ENCODE measurements at regions not wholly inside any gene's neighbourhood (a gene's known extent, or its start where the extent isn't known, plus 50 kb on each side); places are given as distances from the start of the nearest gene placed in this dataset.
A peak's percentile ranks its signal among the peaks of the same experiment; 100 is the strongest.

DNA sequence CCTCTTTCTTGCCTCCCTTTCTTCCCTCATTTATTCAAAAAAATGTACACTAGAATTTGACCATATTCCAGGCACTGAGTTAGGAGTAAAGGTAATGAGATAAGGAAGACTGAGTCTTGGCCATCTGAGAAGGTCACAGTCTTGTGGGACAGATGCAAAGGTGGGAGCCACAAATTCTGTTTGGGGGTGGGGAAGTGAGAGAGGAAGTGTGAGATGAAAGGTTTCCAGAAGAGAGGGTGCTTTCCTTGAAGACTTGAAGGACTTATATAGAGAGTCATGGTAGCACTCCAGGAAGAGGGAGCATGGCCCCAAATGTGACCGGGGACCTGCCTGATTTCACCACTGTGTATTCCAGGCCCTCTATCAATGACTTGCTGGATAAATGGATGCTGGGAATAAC lies 320.6 kb downstream of the LPIN1 start:
- no peak for DNase-seq (ENCODE audit: low spot score)
- in situ Hi-C loops (cut with HindIII; ENCODE audit: low sequenced_read_pairs), result no loop called here

DNA sequence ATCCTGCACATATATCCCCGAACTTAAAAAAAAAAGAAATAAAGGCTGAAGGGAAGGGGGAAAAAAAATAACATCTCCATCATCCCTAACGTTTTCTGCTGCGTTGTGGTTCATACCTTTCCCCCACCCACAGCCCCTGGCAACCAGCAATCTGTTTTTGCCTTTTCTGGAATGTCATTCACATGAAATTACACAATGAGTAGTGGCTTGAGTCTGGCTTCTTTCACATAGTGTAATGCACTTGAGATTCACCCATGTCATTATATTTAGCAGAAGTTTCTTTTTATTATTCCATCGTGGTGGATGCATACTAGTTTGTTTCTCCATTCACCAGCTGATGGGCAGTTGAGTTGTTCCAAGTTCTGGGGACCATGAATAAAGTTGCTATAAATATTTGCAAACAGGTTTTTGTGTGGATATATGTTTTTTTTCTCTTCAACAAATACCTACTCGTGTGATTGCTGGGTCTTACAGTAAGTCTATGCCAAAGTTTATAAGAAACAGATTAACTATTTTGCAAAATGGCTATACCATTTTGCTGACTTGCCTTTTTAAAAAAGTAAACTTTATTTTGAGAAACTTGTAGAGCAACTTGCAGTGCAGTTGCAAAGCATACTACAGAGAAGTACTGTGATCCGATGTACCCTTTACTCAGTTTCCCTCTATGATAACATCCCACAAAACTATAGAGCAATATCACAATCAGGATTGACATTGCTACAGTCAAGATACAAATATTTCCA lies 322.5 kb downstream of the LPIN1 start:
- in situ Hi-C loops (cut with HindIII; ENCODE audit: low sequenced_read_pairs), result no loop called here
- no peak for DNase-seq (ENCODE audit: low spot score)

DNA sequence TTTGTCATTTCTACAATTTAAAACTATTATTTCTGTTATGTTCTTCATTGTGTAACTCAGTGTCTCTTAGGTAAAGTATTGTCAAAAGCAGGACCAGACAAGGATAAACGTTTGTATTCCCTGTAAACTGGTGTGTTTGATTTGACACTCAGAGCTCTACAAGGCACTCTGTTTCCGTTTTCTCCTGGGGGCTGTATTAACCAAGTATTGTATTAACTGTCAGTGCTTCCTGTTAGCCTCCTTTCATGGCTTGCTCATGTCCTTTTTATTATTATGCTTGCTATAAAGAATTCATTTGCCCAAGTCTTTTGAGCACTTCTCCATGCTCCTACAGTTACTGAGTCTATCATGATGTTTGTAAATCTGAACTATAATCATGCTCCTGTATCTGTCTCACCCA lies 323.7 kb downstream of the LPIN1 start:
- in situ Hi-C loops (cut with HindIII; ENCODE audit: low sequenced_read_pairs), result no loop called here
- DNase-seq (ENCODE audit: low spot score), result no peak

DNA sequence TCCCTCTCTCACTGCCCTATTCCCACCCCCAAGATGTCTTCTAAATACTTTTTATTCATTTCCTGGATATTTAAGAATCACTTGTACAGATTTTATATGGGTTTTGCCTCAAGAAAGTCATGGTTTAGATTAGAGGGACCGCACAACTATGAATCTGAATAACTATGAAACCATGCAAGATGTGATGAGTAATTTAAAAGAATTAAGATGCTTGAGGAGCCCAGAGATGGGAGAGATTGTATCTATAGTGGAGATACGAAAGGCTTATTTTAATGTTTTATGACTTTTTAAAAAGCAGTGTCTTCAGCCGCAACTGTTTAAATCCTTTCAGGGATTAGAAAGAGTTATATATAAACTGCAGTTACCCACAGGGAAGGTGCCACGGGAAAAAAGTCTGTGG lies 324.1 kb downstream of the LPIN1 start:
- in situ Hi-C loops (cut with HindIII; ENCODE audit: low sequenced_read_pairs), result no loop called here
- DNase-seq (ENCODE audit: low spot score), result no peak

DNA sequence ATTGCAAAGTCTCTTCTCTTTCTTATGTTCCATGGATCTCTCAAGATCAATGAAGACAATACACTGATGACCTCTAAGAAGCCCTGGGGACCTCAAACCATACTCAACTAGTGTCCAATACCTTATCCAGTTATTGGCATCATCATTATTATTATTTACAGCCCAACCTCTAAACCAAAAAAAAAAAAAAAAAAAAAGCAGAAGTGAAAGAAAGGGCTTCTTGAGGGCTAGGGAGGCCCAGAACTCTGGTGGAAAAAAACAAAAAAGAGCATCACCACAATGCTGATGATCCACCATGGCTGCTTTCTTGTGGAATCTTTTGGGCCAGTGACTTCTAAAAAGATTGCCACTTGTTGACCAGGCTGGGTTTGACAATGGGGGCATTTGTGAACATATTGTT lies 324.9 kb downstream of the LPIN1 start:
- no peak for DNase-seq (ENCODE audit: low spot score)
- in situ Hi-C loops (cut with HindIII; ENCODE audit: low sequenced_read_pairs), result no loop called here

DNA sequence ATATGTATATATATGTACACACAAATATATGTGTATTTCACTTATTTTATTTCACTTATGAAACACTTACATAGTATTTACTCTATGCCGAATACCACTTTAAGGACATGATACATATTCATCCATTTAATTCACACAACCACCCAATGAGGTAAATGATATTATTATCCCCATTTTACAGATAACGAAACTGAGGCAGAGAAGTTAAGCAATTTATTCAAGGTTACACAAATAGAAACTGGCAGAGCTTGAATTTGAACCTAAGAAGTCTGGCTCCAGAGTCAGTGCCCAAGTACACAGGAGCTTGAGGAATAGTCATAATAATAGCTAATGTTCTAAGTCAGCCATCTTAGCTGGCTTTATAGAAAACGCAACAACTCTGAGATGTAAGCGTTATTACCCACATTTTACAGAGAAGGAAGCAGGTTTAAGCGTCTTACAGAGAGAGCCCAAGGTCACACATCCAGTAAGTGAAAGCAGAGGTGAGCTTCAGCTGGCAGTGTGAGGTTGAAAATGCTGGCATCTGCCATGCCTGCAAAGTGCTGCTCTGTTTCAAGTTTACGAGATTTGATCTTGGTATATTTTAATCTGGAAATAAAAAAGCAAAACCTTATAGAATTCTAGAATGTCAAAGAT lies 326.9 kb downstream of the LPIN1 start:
- in situ Hi-C loops (cut with HindIII; ENCODE audit: low sequenced_read_pairs), result no loop called here
- no peak for DNase-seq (ENCODE audit: low spot score)

DNA sequence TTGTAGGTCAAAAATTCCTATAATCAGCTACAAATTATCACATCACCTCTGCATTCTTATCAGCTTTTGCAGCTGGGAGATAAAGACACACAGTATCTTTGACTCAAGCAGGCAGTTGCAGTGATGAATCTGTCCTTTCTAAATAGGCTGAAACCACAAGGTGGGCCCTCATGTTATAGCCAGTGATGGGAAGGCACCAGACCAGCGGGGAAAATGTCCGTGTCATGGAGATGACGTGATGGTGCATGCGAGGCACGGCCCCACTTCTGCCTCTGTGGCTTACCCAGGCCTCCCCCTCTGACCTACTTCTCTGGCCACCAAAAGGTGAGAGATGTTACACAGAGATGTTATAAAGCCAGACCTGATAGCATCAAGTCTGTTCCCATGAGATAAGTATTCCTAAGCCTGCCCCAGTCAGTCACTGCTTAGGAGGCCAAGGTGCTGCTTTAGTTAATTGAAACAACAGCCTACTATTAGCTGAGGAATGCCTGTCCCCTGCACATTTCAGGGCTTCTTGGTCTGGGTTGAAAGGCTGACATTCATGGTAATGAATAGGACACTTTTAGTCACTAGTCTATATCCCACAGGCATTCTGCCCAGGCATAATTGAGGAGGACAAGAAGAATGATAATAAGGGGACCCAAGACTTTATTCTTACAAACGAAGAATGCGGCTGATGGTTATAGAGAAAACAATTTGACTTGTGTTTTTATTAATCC lies 327.9 kb downstream of the LPIN1 start:
- in situ Hi-C loops (cut with HindIII; ENCODE audit: low sequenced_read_pairs), result no loop called here
- DNase-seq (ENCODE audit: low spot score), result no peak

DNA sequence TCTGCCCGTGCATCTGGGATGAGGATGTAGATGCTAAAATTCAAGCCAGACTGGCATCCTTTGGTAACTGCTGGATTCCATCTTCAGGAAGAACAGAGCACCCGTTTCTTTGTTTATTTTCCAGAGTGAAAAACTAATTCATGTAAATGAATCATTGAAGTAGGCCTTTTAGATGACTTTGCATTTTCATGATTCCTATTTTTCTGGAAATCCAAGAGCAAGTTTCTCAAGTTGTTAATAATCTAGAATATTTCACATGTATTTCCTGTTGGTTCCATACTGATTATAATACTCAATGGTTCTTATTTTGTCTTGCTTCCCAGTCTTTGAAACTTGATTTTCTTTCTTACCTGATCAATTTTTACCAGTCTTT lies 328.4 kb downstream of the LPIN1 start:
- in situ Hi-C loops (cut with HindIII; ENCODE audit: low sequenced_read_pairs), result no loop called here
- no peak for DNase-seq (ENCODE audit: low spot score)

DNA sequence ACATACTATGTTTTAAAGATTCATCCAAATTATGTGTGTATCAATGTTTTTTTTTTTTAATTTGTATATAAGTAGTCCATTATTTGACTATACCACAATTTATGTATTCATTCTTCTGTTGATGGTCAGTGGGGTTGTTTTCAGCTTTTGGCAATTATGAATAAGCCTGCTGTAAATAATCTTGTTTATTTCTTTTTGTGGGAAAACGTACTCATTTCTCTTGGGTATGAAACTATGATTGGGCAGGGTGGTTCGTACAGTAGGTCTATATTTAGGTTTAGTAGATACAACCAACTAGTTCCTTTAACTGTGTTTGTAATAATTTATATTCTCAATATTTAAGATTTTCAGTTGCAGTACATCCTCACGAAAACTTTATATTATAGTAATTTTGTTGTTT lies 329.2 kb downstream of the LPIN1 start:
- no peak for DNase-seq (ENCODE audit: low spot score)
- in situ Hi-C loops (cut with HindIII; ENCODE audit: low sequenced_read_pairs), result no loop called here

DNA sequence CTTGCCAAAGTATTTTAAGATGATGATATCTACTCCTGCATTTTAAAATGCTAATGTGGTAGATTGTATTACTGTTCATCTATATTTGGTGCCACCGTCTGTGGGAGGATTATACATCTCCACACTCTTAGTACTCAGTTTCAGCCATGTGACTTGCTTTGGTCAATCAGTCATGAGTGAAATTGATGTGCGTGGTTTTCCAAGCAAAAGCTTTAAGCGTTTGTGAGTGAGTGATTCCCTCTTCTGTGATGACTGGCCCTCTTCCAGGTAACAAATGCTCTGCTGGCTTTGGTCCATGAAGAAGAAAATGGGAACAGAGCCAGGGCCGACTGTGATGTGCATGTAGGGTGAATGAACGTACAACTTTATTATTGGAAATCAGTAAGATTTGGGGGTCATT lies 330.4 kb downstream of the LPIN1 start:
- no peak for DNase-seq (ENCODE audit: low spot score)
- in situ Hi-C loops (cut with HindIII; ENCODE audit: low sequenced_read_pairs), result no loop called here

DNA sequence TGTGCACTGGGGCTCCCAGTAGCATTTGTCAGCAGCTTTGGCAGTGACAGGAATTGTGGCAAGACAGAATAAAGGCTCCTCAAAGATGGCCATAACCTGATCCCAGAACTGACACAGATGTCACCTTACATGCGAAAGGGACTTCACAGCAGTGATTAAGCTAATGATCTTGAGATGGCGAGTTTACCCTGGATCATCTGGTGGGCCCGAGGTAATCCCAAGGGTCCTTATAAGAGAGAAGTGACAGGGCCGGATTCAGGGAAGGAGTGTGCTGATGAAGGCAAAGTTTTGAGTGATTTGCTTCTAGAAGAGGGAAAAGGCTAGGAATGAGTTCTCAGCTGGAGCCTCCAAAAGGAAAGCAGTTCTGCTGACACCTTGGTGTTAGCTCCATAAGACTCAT lies 333.9 kb downstream of the LPIN1 start:
- in situ Hi-C loops (cut with HindIII; ENCODE audit: low sequenced_read_pairs), result no loop called here
- DNase-seq (ENCODE audit: low spot score), result no peak

DNA sequence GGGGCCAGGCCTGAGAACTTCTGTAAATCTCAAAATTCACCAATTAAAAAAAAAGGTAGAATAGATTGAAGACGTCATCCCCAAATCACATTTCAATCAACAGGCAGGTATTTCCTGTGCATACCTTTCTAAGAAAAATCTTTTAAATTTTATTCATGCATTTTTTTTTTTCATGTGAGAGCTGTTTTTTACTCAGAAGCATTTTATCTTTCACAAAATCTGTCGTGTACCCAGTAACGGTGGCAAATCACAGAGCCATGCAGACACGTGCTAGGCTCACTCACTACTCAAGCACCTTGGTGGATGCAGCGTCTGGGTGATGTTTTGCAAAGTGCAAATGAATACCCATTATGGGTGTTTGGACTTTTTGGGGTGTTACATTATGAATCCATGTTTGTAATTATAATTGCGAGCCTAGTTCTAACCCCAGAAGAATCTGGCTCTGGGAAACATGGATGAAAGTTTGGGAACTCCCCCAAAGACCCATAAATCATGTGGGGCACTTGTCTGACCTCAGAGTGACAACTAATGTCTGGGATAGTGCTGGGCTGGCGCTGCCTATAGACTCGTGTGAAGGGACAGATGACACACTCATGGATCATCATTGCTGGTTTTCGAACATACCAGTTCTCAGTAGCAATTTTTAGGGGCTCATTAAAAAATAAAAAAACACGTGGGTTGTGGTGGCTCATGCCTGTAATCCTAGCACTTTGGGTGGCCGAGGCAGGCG lies 335.2 kb downstream of the LPIN1 start:
- no peak for DNase-seq (ENCODE audit: low spot score)
- in situ Hi-C loops (cut with HindIII; ENCODE audit: low sequenced_read_pairs), result no loop called here

DNA sequence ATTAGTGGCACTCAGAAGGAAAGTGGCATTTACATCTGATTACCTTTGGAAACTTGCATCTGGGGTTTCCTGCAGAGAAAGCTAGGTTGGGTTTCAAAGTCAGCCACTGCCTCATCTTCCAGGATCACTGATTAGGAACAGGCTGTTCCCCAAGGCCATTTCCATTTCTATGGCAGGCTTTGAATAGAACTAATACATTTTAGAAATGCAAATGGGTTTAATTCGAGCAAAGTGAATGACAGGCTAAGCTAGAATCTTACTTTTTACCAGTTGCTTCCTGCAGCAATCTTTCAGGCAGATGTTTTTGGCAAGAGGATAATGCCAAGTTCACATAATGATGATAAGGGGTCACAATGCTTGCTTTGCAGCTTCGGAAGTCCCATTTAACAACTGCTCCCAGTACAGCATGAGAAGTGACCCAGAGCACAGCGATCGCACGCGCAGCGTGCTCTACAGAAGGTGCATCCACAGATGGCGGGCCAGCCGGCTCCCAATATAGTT lies 336.7 kb downstream of the LPIN1 start:
- DNase-seq (ENCODE audit: low spot score), result peak; percentile 15
- in situ Hi-C loops (cut with HindIII; ENCODE audit: low sequenced_read_pairs), result no loop called here

DNA sequence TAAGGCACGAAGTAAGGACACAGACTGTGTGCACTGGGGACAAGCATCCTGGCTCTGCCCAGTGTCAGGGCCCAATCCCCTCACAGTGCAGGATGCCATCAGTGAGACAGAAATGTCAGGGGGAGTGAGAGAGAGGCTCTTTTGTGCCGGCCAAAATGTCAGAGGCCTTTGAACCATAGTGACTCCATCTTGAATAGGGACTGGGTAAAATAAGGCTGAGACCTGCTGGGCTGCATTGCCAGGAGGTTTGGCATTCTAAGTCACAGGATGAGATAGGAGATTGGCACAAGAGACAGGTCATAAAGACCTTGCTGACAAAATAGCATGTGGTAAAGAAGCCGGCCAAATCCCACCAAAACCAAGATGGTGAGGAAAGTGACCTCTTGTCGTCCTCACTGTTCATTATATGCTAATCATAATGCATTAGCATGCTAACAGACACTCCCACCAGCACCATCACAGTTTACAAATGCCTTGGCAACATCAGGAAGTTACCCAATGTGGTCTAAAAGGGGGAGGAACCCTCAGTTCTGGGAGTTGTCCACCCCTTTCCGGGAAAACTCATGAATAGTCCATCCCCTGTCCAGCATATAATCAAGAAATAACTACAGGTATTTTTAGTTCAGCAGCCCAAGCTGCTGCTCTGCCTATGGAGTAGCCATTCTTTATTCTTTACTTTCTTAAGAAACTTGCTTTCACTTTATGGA lies 337.4 kb downstream of the LPIN1 start:
- in situ Hi-C loops (cut with HindIII; ENCODE audit: low sequenced_read_pairs), result no loop called here
- DNase-seq (ENCODE audit: low spot score), result no peak

DNA sequence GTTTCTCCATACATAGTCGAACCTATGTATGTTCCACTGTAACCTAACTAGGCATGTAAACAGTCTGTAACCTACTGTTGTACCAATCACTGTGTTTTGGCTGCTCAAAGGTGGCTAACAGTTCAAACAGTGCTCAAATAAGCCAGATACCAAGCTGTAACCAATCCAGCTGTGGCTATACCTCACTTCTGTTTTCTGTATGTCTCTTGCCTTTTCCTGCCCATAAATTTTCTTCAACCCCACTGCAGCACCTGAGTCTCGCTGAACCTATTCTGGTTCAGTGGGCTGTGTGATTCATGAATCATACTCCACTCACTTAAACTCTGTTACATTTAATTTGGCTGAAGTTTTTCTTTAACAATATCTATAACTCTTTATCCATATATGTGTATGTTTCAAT lies 340.7 kb downstream of the LPIN1 start:
- no peak for DNase-seq (ENCODE audit: low spot score)
- in situ Hi-C loops (cut with HindIII; ENCODE audit: low sequenced_read_pairs), result no loop called here

DNA sequence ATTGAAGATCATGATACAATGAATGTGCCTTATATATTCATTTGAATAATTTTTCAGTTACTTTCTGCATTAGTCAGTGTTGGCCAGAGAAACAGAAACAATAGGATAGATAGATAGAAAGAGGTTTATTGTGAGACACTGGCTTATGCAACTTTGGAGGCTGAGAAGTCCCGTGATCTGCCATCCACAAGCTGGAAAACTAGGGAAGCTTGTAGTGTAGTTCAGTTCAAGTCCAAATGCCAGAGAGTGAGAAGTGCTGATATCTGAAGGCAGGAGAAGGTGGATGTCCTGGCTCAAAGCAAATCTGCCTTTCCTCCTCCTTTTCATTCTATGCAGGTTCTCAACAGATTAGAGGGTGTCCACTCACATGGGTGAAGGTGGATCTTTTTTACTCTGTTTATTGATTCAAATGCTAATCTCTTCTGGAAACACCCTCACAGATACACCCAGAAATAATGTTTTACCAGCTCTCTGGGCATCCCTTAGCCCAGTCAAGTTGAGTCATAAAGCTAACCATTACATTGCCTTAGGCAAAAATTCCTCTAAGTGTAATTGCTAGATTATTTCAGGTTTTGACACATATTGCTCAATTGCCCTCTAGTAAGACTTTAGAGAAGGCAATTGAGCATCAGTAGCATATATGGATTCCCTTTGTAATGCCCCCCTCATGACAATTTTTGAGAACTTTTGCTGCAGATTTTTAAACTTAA lies 341.4 kb downstream of the LPIN1 start:
- in situ Hi-C loops (cut with HindIII; ENCODE audit: low sequenced_read_pairs), result no loop called here
- no peak for DNase-seq (ENCODE audit: low spot score)

DNA sequence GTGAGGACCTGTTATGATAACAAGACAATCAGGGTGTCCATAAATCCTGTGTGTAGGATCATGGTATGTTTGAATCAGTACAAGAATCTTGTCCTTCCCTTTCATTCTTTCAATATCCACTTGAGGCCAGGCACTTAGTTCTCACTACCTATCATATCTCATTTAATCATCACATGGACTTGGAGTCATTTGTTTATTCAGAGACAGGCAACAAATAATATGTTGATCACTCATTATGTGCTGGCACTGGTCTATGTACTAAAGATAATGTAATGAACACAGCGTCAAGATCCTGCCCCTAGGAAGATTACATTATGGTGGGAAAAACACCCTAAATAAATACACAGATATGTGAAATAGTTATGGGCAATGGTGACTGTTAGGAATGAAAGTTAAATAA lies 342.6 kb downstream of the LPIN1 start:
- in situ Hi-C loops (cut with HindIII; ENCODE audit: low sequenced_read_pairs), result no loop called here

DNA sequence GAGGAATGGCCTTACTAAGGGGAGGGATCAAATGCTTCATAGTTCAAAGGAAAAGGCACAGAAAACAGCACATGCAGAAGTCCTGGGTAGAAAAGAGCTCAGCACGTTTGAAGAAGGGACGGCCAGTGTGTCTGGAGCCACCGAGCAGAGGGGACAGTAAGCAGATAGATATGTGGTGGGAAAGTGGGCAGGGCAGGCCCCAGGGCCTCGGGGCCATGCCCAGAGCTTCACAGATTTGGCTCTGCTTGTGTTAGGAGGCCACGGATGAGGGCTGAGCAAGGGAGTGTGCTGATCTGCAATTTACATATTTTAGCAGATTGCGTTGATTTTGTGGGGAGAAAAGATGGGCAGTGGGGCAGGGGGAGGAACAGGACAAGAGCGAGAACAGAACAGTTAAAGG lies 343.1 kb downstream of the LPIN1 start:
- DNase-seq (ENCODE audit: low spot score), result no peak
- in situ Hi-C loops (cut with HindIII; ENCODE audit: low sequenced_read_pairs), result no loop called here

More for the DNA sequence above, 342.6 kb downstream of the LPIN1 start:
- DNase-seq (ENCODE audit: low spot score), result no peak

DNA sequence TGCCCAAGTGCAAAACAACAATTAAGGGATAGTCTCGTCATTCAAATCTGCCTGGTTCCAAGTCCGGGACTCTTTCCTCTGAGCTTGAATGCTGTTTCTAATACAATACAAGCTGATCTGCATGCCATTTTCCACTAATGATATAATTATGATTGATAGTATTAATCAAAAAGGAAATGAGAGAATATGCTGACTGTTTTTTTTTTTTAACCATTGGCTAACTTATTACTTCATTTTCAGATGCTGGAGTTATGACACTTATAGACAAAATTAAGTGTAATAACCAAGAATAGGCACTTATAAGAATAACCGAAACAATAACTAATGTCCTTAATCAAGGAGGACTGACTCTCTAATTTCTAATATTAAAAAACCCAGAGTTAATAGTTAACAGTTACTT lies 343.6 kb downstream of the LPIN1 start:
- DNase-seq (ENCODE audit: low spot score), result no peak
- in situ Hi-C loops (cut with HindIII; ENCODE audit: low sequenced_read_pairs), result no loop called here

Data from G401 (cell line).